Endodermal cell (in vitro differentiated cells): ENCODE measurements at regions not wholly inside any gene's neighbourhood (a gene's known extent, or its start where the extent isn't known, plus 50 kb on each side); places are given as distances from the start of the nearest gene placed in this dataset.
"Not testable (repeated sequence)": the region's sequence is repeated elsewhere in the genome, so short reads cannot be mapped to it uniquely, and the experiment has no call there.

Source experiments
- DNase-seq: peaks from one replicate; pipeline ENCODE4 v3.0.0-alpha.2; 2017
- H3K27ac ChIP-seq: 2 replicates; pipeline ENCODE4 v1.5.1; 2013; ENCODE audit warnings: mild to moderate bottlenecking, low read depth, low read length, moderate library complexity
- H3K27me3 ChIP-seq: 2 replicates; pipeline ENCODE4 v1.6.1; 2013; ENCODE audit warnings: mild to moderate bottlenecking, low read length, moderate library complexity; ENCODE audit not compliant: insufficient read depth, control insufficient read depth, poor library complexity, severe bottlenecking
- H3K36me3 ChIP-seq: 2 replicates; pipeline ENCODE4 v1.7.0; 2013; ENCODE audit warnings: mild to moderate bottlenecking, low read length, moderate library complexity; ENCODE audit not compliant: control insufficient read depth, insufficient read depth
- H3K4me1 ChIP-seq: one replicate; pipeline ENCODE4 v1.7.0; 2013; ENCODE audit warnings: low read length; ENCODE audit not compliant: control insufficient read depth, insufficient read depth
- H3K4me3 ChIP-seq: 2 replicates; pipeline ENCODE4 v1.5.1; 2013; ENCODE audit warnings: mild to moderate bottlenecking, low read length, moderate library complexity
- H3K9ac ChIP-seq: 2 replicates; pipeline ENCODE4 v1.6.1; 2013; ENCODE audit warnings: mild to moderate bottlenecking, low read length, moderate library complexity; ENCODE audit not compliant: poor library complexity, severe bottlenecking; ENCODE audit errors: extremely low read depth
- H3K9me3 ChIP-seq: 2 replicates; pipeline ENCODE4 v1.6.1; 2013; ENCODE audit warnings: mild to moderate bottlenecking, low read length, moderate library complexity; ENCODE audit not compliant: control insufficient read depth
- H3K27ac Mint-ChIP-seq: 2 replicates; pipeline ENCODE4 v1.8.0; 2020; ENCODE audit warnings: mixed read lengths
- H3K27me3 Mint-ChIP-seq: 2 replicates; pipeline ENCODE4 v1.8.0; 2021; ENCODE audit warnings: mild to moderate bottlenecking, mixed read lengths; ENCODE audit not compliant: insufficient read depth
- H3K36me3 Mint-ChIP-seq: 2 replicates; pipeline ENCODE4 v1.8.0; 2020; ENCODE audit warnings: low read depth, mixed read lengths
- H3K4me1 Mint-ChIP-seq: 2 replicates; pipeline ENCODE4 v1.8.0; 2020; ENCODE audit warnings: mixed read lengths
- H3K4me3 Mint-ChIP-seq: 2 replicates; pipeline ENCODE4 v1.8.0; 2020; ENCODE audit warnings: mild to moderate bottlenecking, moderate library complexity, mixed read lengths
- H3K9me3 Mint-ChIP-seq: 2 replicates; pipeline ENCODE4 v1.8.0; 2020; ENCODE audit warnings: mild to moderate bottlenecking, mixed read lengths
- CTCF ChIP-seq: fragments of 200-600 bp; sonication (generic); conservative IDR thresholded peaks from 2 replicates; pipeline ENCODE4 v1.5.0; 2021; ENCODE audit warnings: antibody characterized with exemption, mild to moderate bottlenecking
- WGBS, 2 experiments: methylation state at CpG; one replicate each; pipeline versions ENCODE4 v1.1.5 to v1.1.7; 2013; ENCODE audit warnings: missing lambda C conversion rate in 2 of 2, mixed read lengths in 1 of 2; ENCODE audit not compliant: insufficient coverage in 1 of 2, insufficient read length in 1 of 2; 5-methylcytosine and 5-hydroxymethylcytosine counted together

GRCh38 chr20:50333131-50333670 is 142.6 kb downstream of the CEBPB start:
- H3K36me3 ChIP-seq, result no peaks in the 10 kb centered on the region
- no peak overlapping the region for H3K27ac ChIP-seq
- Mint-ChIP-seq H3K36me3 (no peaks in the 10 kb centered on the region), H3K4me1 (peaks cover 2% of the 10 kb centered on the region), H3K27ac (no peak overlapping the region), H3K4me3 (no peak overlapping the region), H3K27me3 (peaks cover 5% of the 10 kb centered on the region), H3K9me3 (no peaks in the 10 kb centered on the region)
- peaks cover under 1% of the 10 kb centered on the region for H3K4me1 ChIP-seq
- no peak for TF ChIP-seq CTCF
- no peaks in the 10 kb centered on the region for H3K27me3 ChIP-seq
- H3K4me3 ChIP-seq, result no peak overlapping the region
- no peaks in the 10 kb centered on the region for H3K9me3 ChIP-seq
- H3K9ac ChIP-seq, result no peak overlapping the region
- WGBS, 2 experiments, result 93% methylated on average over 5 to 6 of the region's 6 CpGs
- DNase-seq, result no peak

GRCh38 chr20:50333812-50334211 is 143.2 kb downstream of the CEBPB start:
- Histone ChIP-seq H3K4me3 (no peak overlapping the region), H3K36me3 (no peaks in the 10 kb centered on the region), H3K27me3 (no peaks in the 10 kb centered on the region), H3K4me1 (peaks cover 2% of the 10 kb centered on the region), H3K9ac (no peak overlapping the region), H3K9me3 (no peaks in the 10 kb centered on the region), H3K27ac (no peak overlapping the region)
- WGBS, 2 experiments, result 92 to 95% methylated on average over 7 to 8 of the region's 8 CpGs
- no peak overlapping the region for H3K27ac Mint-ChIP-seq
- DNase-seq, result no peak
- no peak overlapping the region for H3K4me3 Mint-ChIP-seq
- no peak for TF ChIP-seq CTCF
- H3K9me3 Mint-ChIP-seq, result no peaks in the 10 kb centered on the region
- peaks cover 8% of the 10 kb centered on the region for H3K4me1 Mint-ChIP-seq
- no peaks in the 10 kb centered on the region for H3K36me3 Mint-ChIP-seq
- peaks cover 5% of the 10 kb centered on the region for H3K27me3 Mint-ChIP-seq

- not testable (repeated sequence) for H3K9me3 ChIP-seq, H3K4me3 Mint-ChIP-seq, H3K27me3 ChIP-seq, H3K36me3 Mint-ChIP-seq, DNase-seq, H3K27ac Mint-ChIP-seq, H3K36me3 ChIP-seq, H3K9ac ChIP-seq, H3K4me1 Mint-ChIP-seq, H3K4me1 ChIP-seq, H3K9me3 Mint-ChIP-seq, H3K4me3 ChIP-seq, H3K27me3 Mint-ChIP-seq, H3K27ac ChIP-seq
- WGBS, 2 experiments, result 94 to 98% methylated on average over 5 to 6 of the region's 6 CpGs
These were observed 143.9 kb downstream of the CEBPB start for GRCh38 chr20:50334512-50334911.

- DNase-seq, result peak; percentile 87
- peaks cover 2% of the 10 kb centered on the region for H3K4me1 ChIP-seq
- H3K36me3 ChIP-seq, result no peaks in the 10 kb centered on the region
- Mint-ChIP-seq H3K4me3 (no peak overlapping the region), H3K9me3 (no peaks in the 10 kb centered on the region), H3K4me1 (peaks cover 9% of the 10 kb centered on the region), H3K36me3 (no peaks in the 10 kb centered on the region), H3K27ac (no peak overlapping the region), H3K27me3 (peaks cover 2% of the 10 kb centered on the region)
- TF ChIP-seq CTCF, result no peak
- no peak overlapping the region for H3K27ac ChIP-seq
- H3K27me3 ChIP-seq, result no peaks in the 10 kb centered on the region
- no peak overlapping the region for H3K4me3 ChIP-seq
- H3K9me3 ChIP-seq, result no peaks in the 10 kb centered on the region
- 0 to 40% methylated on average over 1 of the region's 2 CpGs for WGBS, 2 experiments
- no peak overlapping the region for H3K9ac ChIP-seq
These were observed 144.5 kb downstream of the CEBPB start for GRCh38 chr20:50335105-50335504.
